ENCODE measurements at regions not wholly inside any gene's neighbourhood (a gene's known extent, or its start where the extent isn't known, plus 50 kb on each side); places are given as distances from the start of the nearest gene placed in this dataset.

- H3K4me3 ChIP-seq (ENCODE audit: low read depth, low read length) = no peak overlapping the region; the same call in 1 of the 2 replicates
- TF ChIP-seq CTCF (IDR thresholded peaks at IDR 0.05; ENCODE audit: low read depth, low read length, missing control alignments) = no peak
- DNase-seq (ENCODE audit: low read depth) = peak; percentile 77
Observed at GRCh38 chr1:234978397-234979295, 150.0 kb downstream of the TOMM20 start.

- no peak for TF ChIP-seq CTCF (IDR thresholded peaks at IDR 0.05; ENCODE audit: low read depth, low read length, missing control alignments)
- DNase-seq (ENCODE audit: low read depth) = no peak
- H3K4me3 ChIP-seq (ENCODE audit: low read depth, low read length) = no peak overlapping the region
Observed at GRCh38 chr1:234977875-234978396, 150.7 kb downstream of the TOMM20 start.

- no peak for TF ChIP-seq CTCF (IDR thresholded peaks at IDR 0.05; ENCODE audit: low read depth, low read length, missing control alignments)
- no peak for DNase-seq (ENCODE audit: low read depth)
- no peak overlapping the region for H3K4me3 ChIP-seq (ENCODE audit: low read depth, low read length)
Observed at GRCh38 chr1:234976861-234977680, 151.6 kb downstream of the TOMM20 start.

GRCh38 chr1:234975941-234976860 is 152.4 kb downstream of the TOMM20 start:
- DNase-seq (ENCODE audit: low read depth) = no peak
- no peak for TF ChIP-seq CTCF (IDR thresholded peaks at IDR 0.05; ENCODE audit: low read depth, low read length, missing control alignments)
- H3K4me3 ChIP-seq (ENCODE audit: low read depth, low read length) = no peak overlapping the region

- no peak for DNase-seq (ENCODE audit: low read depth)
- H3K4me3 ChIP-seq (ENCODE audit: low read depth, low read length) = no peak overlapping the region
- TF ChIP-seq CTCF (IDR thresholded peaks at IDR 0.05; ENCODE audit: low read depth, low read length, missing control alignments) = no peak
Observed at GRCh38 chr1:234975122-234975940, 153.3 kb downstream of the TOMM20 start.

All from GM12864 (cell line).